ENCODE measurements at regions not wholly inside any gene's neighbourhood (a gene's known extent, or its start where the extent isn't known, plus 50 kb on each side); places are given as distances from the start of the nearest gene placed in this dataset.

- Mint-ChIP-seq H3K4me3 (no peak overlapping the region), H3K36me3 (no peaks in the 10 kb centered on the region), H3K27ac (no peak overlapping the region), H3K9me3 (peaks cover 3 to 5% of the 10 kb centered on the region in 2 donors), H3K27me3 (no peaks in the 10 kb centered on the region), H3K4me1 (no peaks in the 10 kb centered on the region)
- DNase-seq: no peak
- ATAC-seq (replicated peaks): no peak
Observed at GRCh38 chrX:5549512-5549911, 679.2 kb downstream of the NLGN4X start.

- DNase-seq: no peak
- no peak overlapping the region for H3K4me3 Mint-ChIP-seq
- no peaks in the 10 kb centered on the region for H3K36me3 Mint-ChIP-seq
- ATAC-seq (replicated peaks): no peak
- peaks cover 0 to 1% of the 10 kb centered on the region in 2 donors for H3K9me3 Mint-ChIP-seq
- H3K27me3 Mint-ChIP-seq: no peaks in the 10 kb centered on the region
- H3K4me1 Mint-ChIP-seq: no peaks in the 10 kb centered on the region
- H3K27ac Mint-ChIP-seq: no peak overlapping the region
Observed at GRCh38 chrX:5537098-5537497, 691.6 kb downstream of the NLGN4X start.

GRCh38 chrX:5536261-5536660, 692.4 kb downstream of the NLGN4X start:
- H3K36me3 Mint-ChIP-seq: no peaks in the 10 kb centered on the region
- no peak overlapping the region for H3K4me3 Mint-ChIP-seq
- H3K4me1 Mint-ChIP-seq: no peaks in the 10 kb centered on the region
- no peak overlapping the region for H3K27ac Mint-ChIP-seq
- ATAC-seq (replicated peaks): no peak
- DNase-seq: no peak
- peaks cover 0 to 1% of the 10 kb centered on the region in 2 donors for H3K9me3 Mint-ChIP-seq
- no peaks in the 10 kb centered on the region for H3K27me3 Mint-ChIP-seq

GRCh38 chrX:5528057-5528456, 700.6 kb downstream of the NLGN4X start:
- ATAC-seq (replicated peaks) (no peak), DNase-seq (no peak)
- no peaks in the 10 kb centered on the region for H3K4me1 Mint-ChIP-seq
- no peak overlapping the region for H3K27ac Mint-ChIP-seq
- H3K27me3 Mint-ChIP-seq: no peaks in the 10 kb centered on the region
- H3K4me3 Mint-ChIP-seq: no peak overlapping the region
- H3K36me3 Mint-ChIP-seq: no peaks in the 10 kb centered on the region
- H3K9me3 Mint-ChIP-seq: peaks cover 4 to 6% of the 10 kb centered on the region in 2 donors

GRCh38 chrX:5526191-5526590, 702.5 kb downstream of the NLGN4X start:
- ATAC-seq (replicated peaks) (no peak), DNase-seq (no peak)
- Mint-ChIP-seq H3K27me3 (no peaks in the 10 kb centered on the region), H3K27ac (no peak overlapping the region), H3K4me1 (no peaks in the 10 kb centered on the region), H3K4me3 (no peak overlapping the region), H3K9me3 (peaks cover 4 to 6% of the 10 kb centered on the region in 2 donors), H3K36me3 (no peaks in the 10 kb centered on the region)

GRCh38 chrX:5490786-5491563, 737.7 kb downstream of the NLGN4X start:
- no peak overlapping the region for H3K27ac Mint-ChIP-seq
- H3K4me1 Mint-ChIP-seq: no peaks in the 10 kb centered on the region
- ATAC-seq (replicated peaks): no peak
- no peak overlapping the region for H3K4me3 Mint-ChIP-seq
- H3K27me3 Mint-ChIP-seq: no peaks in the 10 kb centered on the region
- H3K9me3 Mint-ChIP-seq: peaks cover 0 to 1% of the 10 kb centered on the region in 2 donors
- no peak for DNase-seq
- H3K36me3 Mint-ChIP-seq: no peaks in the 10 kb centered on the region

GRCh38 chrX:5474282-5474681, 754.4 kb downstream of the NLGN4X start:
- no peak overlapping the region for H3K4me3 Mint-ChIP-seq
- no peak overlapping the region for H3K27ac Mint-ChIP-seq
- H3K9me3 Mint-ChIP-seq: peaks cover 1 to 21% of the 10 kb centered on the region in 2 donors
- H3K4me1 Mint-ChIP-seq: no peaks in the 10 kb centered on the region
- ATAC-seq (replicated peaks) (no peak), DNase-seq (no peak)
- H3K27me3 Mint-ChIP-seq: no peaks in the 10 kb centered on the region
- no peaks in the 10 kb centered on the region for H3K36me3 Mint-ChIP-seq

GRCh38 chrX:5458300-5458842, 770.3 kb downstream of the NLGN4X start:
- Mint-ChIP-seq H3K27ac (no peak overlapping the region), H3K36me3 (no peaks in the 10 kb centered on the region), H3K4me1 (no peaks in the 10 kb centered on the region), H3K27me3 (no peaks in the 10 kb centered on the region), H3K9me3 (peaks cover 0 to 3% of the 10 kb centered on the region in 2 donors), H3K4me3 (no peak overlapping the region)
- DNase-seq (no peak), ATAC-seq (replicated peaks) (no peak)

GRCh38 chrX:5449323-5449722, 779.3 kb downstream of the NLGN4X start:
- Mint-ChIP-seq H3K4me3 (no peak overlapping the region), H3K27me3 (no peaks in the 10 kb centered on the region)

GRCh38 chrX:5431823-5432222, 796.8 kb downstream of the NLGN4X start:
- Mint-ChIP-seq H3K27ac (no peak overlapping the region), H3K4me1 (no peaks in the 10 kb centered on the region), H3K9me3 (no peaks in the 10 kb centered on the region), H3K4me3 (no peak overlapping the region), H3K27me3 (no peaks in the 10 kb centered on the region), H3K36me3 (no peaks in the 10 kb centered on the region)
- DNase-seq (no peak), ATAC-seq (replicated peaks) (no peak)

More at GRCh38 chrX:5449323-5449722, 779.3 kb downstream of the NLGN4X start:
- H3K4me1 Mint-ChIP-seq: no peaks in the 10 kb centered on the region
- ATAC-seq (replicated peaks): no peak
- no peaks in the 10 kb centered on the region for H3K36me3 Mint-ChIP-seq
- no peaks in the 10 kb centered on the region for H3K9me3 Mint-ChIP-seq
- no peak overlapping the region for H3K27ac Mint-ChIP-seq
- no peak for DNase-seq

GRCh38 chrX:5425119-5425518, 803.5 kb downstream of the NLGN4X start:
- H3K4me3 Mint-ChIP-seq: no peak overlapping the region
- no peaks in the 10 kb centered on the region for H3K4me1 Mint-ChIP-seq
- H3K27me3 Mint-ChIP-seq: no peaks in the 10 kb centered on the region
- peaks cover 3 to 5% of the 10 kb centered on the region in 2 donors for H3K9me3 Mint-ChIP-seq
- DNase-seq (no peak), ATAC-seq (replicated peaks) (no peak)
- H3K27ac Mint-ChIP-seq: no peak overlapping the region
- no peaks in the 10 kb centered on the region for H3K36me3 Mint-ChIP-seq

- H3K9me3 Mint-ChIP-seq: no peaks in the 10 kb centered on the region
- H3K36me3 Mint-ChIP-seq: no peaks in the 10 kb centered on the region
- ATAC-seq (replicated peaks): no peak
- no peak for DNase-seq
- no peaks in the 10 kb centered on the region for H3K27me3 Mint-ChIP-seq
- no peaks in the 10 kb centered on the region for H3K4me1 Mint-ChIP-seq
- H3K4me3 Mint-ChIP-seq: no peak overlapping the region
- no peak overlapping the region for H3K27ac Mint-ChIP-seq
Observed at GRCh38 chrX:5417381-5417780, 811.3 kb downstream of the NLGN4X start.

- no peaks in the 10 kb centered on the region for H3K27me3 Mint-ChIP-seq
- no peaks in the 10 kb centered on the region for H3K4me1 Mint-ChIP-seq
- peaks cover 0 to 3% of the 10 kb centered on the region in 2 donors for H3K9me3 Mint-ChIP-seq
- no peak for DNase-seq
- H3K4me3 Mint-ChIP-seq: no peak overlapping the region
- H3K27ac Mint-ChIP-seq: no peak overlapping the region
- no peak for ATAC-seq (replicated peaks)
- H3K36me3 Mint-ChIP-seq: no peaks in the 10 kb centered on the region
Observed at GRCh38 chrX:5415738-5416137, 812.9 kb downstream of the NLGN4X start.

- H3K27ac Mint-ChIP-seq: no peak overlapping the region
- no peaks in the 10 kb centered on the region for H3K36me3 Mint-ChIP-seq
- no peaks in the 10 kb centered on the region for H3K27me3 Mint-ChIP-seq
- H3K9me3 Mint-ChIP-seq: peaks cover 0 to 5% of the 10 kb centered on the region in 2 donors
- no peaks in the 10 kb centered on the region for H3K4me1 Mint-ChIP-seq
- DNase-seq: no peak
- ATAC-seq (replicated peaks): no peak
- H3K4me3 Mint-ChIP-seq: no peak overlapping the region
Observed at GRCh38 chrX:5409106-5409505, 819.6 kb downstream of the NLGN4X start.

GRCh38 chrX:5402461-5402860, 826.2 kb downstream of the NLGN4X start:
- no peaks in the 10 kb centered on the region for H3K4me1 Mint-ChIP-seq
- no peaks in the 10 kb centered on the region for H3K27me3 Mint-ChIP-seq
- H3K4me3 Mint-ChIP-seq: no peak overlapping the region
- no peak for ATAC-seq (replicated peaks)
- no peaks in the 10 kb centered on the region for H3K36me3 Mint-ChIP-seq
- H3K9me3 Mint-ChIP-seq: no peaks in the 10 kb centered on the region
- no peak for DNase-seq
- H3K27ac Mint-ChIP-seq: no peak overlapping the region
